ENCODE measurements at regions not wholly inside any gene's neighbourhood (a gene's known extent, or its start where the extent isn't known, plus 50 kb on each side); places are given as distances from the start of the nearest gene placed in this dataset.

GRCh38 chr2:67313536-67313935 lies 83.6 kb upstream of the ETAA1 start:
- Histone ChIP-seq H3K4me3 (no peak overlapping the region), H3K4me1 (ENCODE audit: control insufficient read depth in 1 of 2, low read depth in 2 of 2) (peaks cover 0 to 21% of the 10 kb centered on the region in 2 donors), H3K9me3 (no peaks in the 10 kb centered on the region), H3K36me3 (no peaks in the 10 kb centered on the region), H3K27me3 (replicated peaks; ENCODE audit: insufficient read depth) (no peaks in the 10 kb centered on the region), H3K27ac (no peak overlapping the region)
- ATAC-seq (ENCODE audit: insufficient number of reproducible peaks, low FRiP score, low read depth): no peak
- no peak for DNase-seq (ENCODE audit: low spot score)
- no peak for TF ChIP-seq CTCF (IDR thresholded peaks at IDR 0.05)

GRCh38 chr2:67318031-67318430 lies 79.1 kb upstream of the ETAA1 start:
- Histone ChIP-seq H3K4me1 (ENCODE audit: control insufficient read depth in 1 of 2, low read depth in 2 of 2) (peaks cover 15 to 37% of the 10 kb centered on the region in 2 donors), H3K36me3 (no peaks in the 10 kb centered on the region), H3K4me3 (no peak overlapping the region), H3K9me3 (no peaks in the 10 kb centered on the region), H3K27ac (no peak overlapping the region), H3K27me3 (replicated peaks; ENCODE audit: insufficient read depth) (no peaks in the 10 kb centered on the region)
- no peak for TF ChIP-seq CTCF (IDR thresholded peaks at IDR 0.05)
- ATAC-seq (ENCODE audit: insufficient number of reproducible peaks, low FRiP score, low read depth) (no peak), DNase-seq (ENCODE audit: low spot score) (no peak)

- Histone ChIP-seq H3K4me3 (no peak overlapping the region), H3K27ac (no peak overlapping the region), H3K36me3 (no peaks in the 10 kb centered on the region), H3K27me3 (replicated peaks; ENCODE audit: insufficient read depth) (no peaks in the 10 kb centered on the region), H3K9me3 (no peaks in the 10 kb centered on the region), H3K4me1 (ENCODE audit: control insufficient read depth in 1 of 2, low read depth in 2 of 2) (peaks cover 15 to 40% of the 10 kb centered on the region in 2 donors)
- ATAC-seq (ENCODE audit: insufficient number of reproducible peaks, low FRiP score, low read depth) (no peak), DNase-seq (ENCODE audit: low spot score) (no peak)
- TF ChIP-seq CTCF (IDR thresholded peaks at IDR 0.05): no peak
Measured at GRCh38 chr2:67318563-67318962, 78.6 kb upstream of the ETAA1 start.

GRCh38 chr2:67318993-67319481 lies 78.1 kb upstream of the ETAA1 start:
- DNase-seq (ENCODE audit: low spot score): no peak
- no peaks in the 10 kb centered on the region for H3K36me3 ChIP-seq
- no peak overlapping the region for H3K27ac ChIP-seq
- ATAC-seq (ENCODE audit: insufficient number of reproducible peaks, low FRiP score, low read depth): no peak
- no peak overlapping the region for H3K4me3 ChIP-seq
- no peaks in the 10 kb centered on the region for H3K27me3 ChIP-seq (replicated peaks; ENCODE audit: insufficient read depth)
- no peaks in the 10 kb centered on the region for H3K9me3 ChIP-seq
- peaks cover 15 to 40% of the 10 kb centered on the region in 2 donors for H3K4me1 ChIP-seq (ENCODE audit: control insufficient read depth in 1 of 2, low read depth in 2 of 2)
- TF ChIP-seq CTCF (IDR thresholded peaks at IDR 0.05): no peak

GRCh38 chr2:67320861-67321587 lies 76.1 kb upstream of the ETAA1 start:
- peaks cover 15 to 40% of the 10 kb centered on the region in 2 donors for H3K4me1 ChIP-seq (ENCODE audit: control insufficient read depth in 1 of 2, low read depth in 2 of 2)
- peak overlapping the region; percentile 36 to 55 for H3K27ac ChIP-seq
- H3K9me3 ChIP-seq: no peaks in the 10 kb centered on the region
- no peaks in the 10 kb centered on the region for H3K36me3 ChIP-seq
- peak overlapping the region; percentile 10 for H3K4me3 ChIP-seq
- no peak for TF ChIP-seq CTCF (IDR thresholded peaks at IDR 0.05)
- DNase-seq (ENCODE audit: low spot score) (no peak), ATAC-seq (ENCODE audit: insufficient number of reproducible peaks, low FRiP score, low read depth) (no peak)
- H3K27me3 ChIP-seq (replicated peaks; ENCODE audit: insufficient read depth): no peaks in the 10 kb centered on the region
